Lower lobe of right lung (tissue), 2 donors: ENCODE measurements at regions not wholly inside any gene's neighbourhood (a gene's known extent, or its start where the extent isn't known, plus 50 kb on each side); places are given as distances from the start of the nearest gene placed in this dataset.
"Not testable (repeated sequence)": the region's sequence is repeated elsewhere in the genome, so short reads cannot be mapped to it uniquely, and the experiment has no call there.

Experiments
- ATAC-seq, 2 donors: fragments of 200-7000 bp; cut with Tn5 transposase; one replicate each; pipeline ENCODE4 v1.9.1; 2020 to 2022; ENCODE audit warnings: mild to moderate bottlenecking in 2 of 2, moderate library complexity in 2 of 2
- DNase-seq: peaks from one replicate; pipeline ENCODE4 v3.0.0-alpha.2; 2020
- H3K27ac ChIP-seq: fragments of 200-600 bp; one replicate; pipeline ENCODE4 v1.8.0; 2022
- H3K27me3 ChIP-seq: fragments of 200-600 bp; one replicate; pipeline ENCODE4 v1.8.0; 2022; ENCODE audit warnings: low read depth
- H3K36me3 ChIP-seq: fragments of 200-600 bp; one replicate; pipeline ENCODE4 v1.8.0; 2022; ENCODE audit warnings: mild to moderate bottlenecking
- H3K4me1 ChIP-seq: fragments of 200-600 bp; one replicate; pipeline ENCODE4 v1.8.0; 2022
- H3K4me3 ChIP-seq: fragments of 200-600 bp; one replicate; pipeline ENCODE4 v1.8.0; 2022; ENCODE audit warnings: mild to moderate bottlenecking
- H3K9me3 ChIP-seq: fragments of 200-600 bp; one replicate; pipeline ENCODE4 v1.8.0; 2022
- intact Hi-C: fragments of 100-400 bp; cut with DNase I; formaldehyde crosslinking; loops from one replicate; pipeline ENCODE4 v1.11.0; 2022
- donor health status: DM: no; HTN: yes; CAD: no; lungs with severe emphysema.

- peak; percentile 75 to 77 for ATAC-seq
- not testable (repeated sequence) for H3K27ac ChIP-seq
Measured at GRCh38 chr16:22572331-22573224, 61.9 kb downstream of the NPIPB5 start.

GRCh38 chr16:22573225-22573530 lies 62.5 kb downstream of the NPIPB5 start:
- DNase-seq: not testable (repeated sequence)

More at GRCh38 chr16:22572331-22573224, 61.9 kb downstream of the NPIPB5 start:
- H3K27me3 ChIP-seq: peaks cover 11% of the 10 kb centered on the region
- DNase-seq, H3K4me1 ChIP-seq, intact Hi-C loops, H3K9me3 ChIP-seq, H3K36me3 ChIP-seq, H3K4me3 ChIP-seq: not testable (repeated sequence)

DNA sequence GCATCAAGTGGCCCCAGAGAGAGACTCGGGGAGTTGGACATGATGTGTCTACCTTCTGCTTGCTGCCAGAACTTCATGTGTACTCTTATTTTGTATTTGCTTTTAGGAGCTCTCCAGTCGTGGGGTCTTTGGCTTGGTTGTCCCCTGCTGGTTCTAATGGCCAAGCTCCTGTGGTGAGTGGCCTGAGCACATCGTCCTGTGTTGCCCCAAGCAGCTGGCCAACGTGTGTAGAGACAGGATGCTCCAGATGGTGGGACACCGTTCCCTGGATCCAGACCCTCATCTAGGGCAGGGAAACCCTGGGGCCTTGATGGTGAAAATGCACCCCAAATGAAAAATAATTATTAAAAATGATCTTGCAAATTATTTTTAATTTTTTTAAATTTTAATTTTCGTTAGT lies 65.8 kb downstream of the NPIPB5 start:
- intact Hi-C loops: not testable (repeated sequence)

More at GRCh38 chr16:22573225-22573530, 62.5 kb downstream of the NPIPB5 start:
- H3K4me1 ChIP-seq, intact Hi-C loops, H3K36me3 ChIP-seq, H3K9me3 ChIP-seq, H3K27ac ChIP-seq, H3K4me3 ChIP-seq: not testable (repeated sequence)
- peak; percentile 96 for ATAC-seq
- H3K27me3 ChIP-seq: peaks cover 11% of the 10 kb centered on the region

GRCh38 chr16:22583195-22583594 lies 72.5 kb downstream of the NPIPB5 start:
- ATAC-seq, H3K27ac ChIP-seq, H3K4me3 ChIP-seq, intact Hi-C loops, H3K9me3 ChIP-seq, H3K36me3 ChIP-seq, H3K4me1 ChIP-seq, DNase-seq, H3K27me3 ChIP-seq: not testable (repeated sequence)

More for the DNA sequence above, 65.8 kb downstream of the NPIPB5 start:
- not testable (repeated sequence) for DNase-seq, H3K36me3 ChIP-seq, H3K9me3 ChIP-seq, H3K4me3 ChIP-seq, H3K4me1 ChIP-seq, H3K27ac ChIP-seq, ATAC-seq
- H3K27me3 ChIP-seq: peaks cover 11% of the 10 kb centered on the region

GRCh38 chr16:22584459-22584858 lies 73.8 kb downstream of the NPIPB5 start:
- intact Hi-C loops, H3K4me3 ChIP-seq, H3K27me3 ChIP-seq, H3K36me3 ChIP-seq, H3K9me3 ChIP-seq, DNase-seq, ATAC-seq, H3K27ac ChIP-seq, H3K4me1 ChIP-seq: not testable (repeated sequence)

DNA sequence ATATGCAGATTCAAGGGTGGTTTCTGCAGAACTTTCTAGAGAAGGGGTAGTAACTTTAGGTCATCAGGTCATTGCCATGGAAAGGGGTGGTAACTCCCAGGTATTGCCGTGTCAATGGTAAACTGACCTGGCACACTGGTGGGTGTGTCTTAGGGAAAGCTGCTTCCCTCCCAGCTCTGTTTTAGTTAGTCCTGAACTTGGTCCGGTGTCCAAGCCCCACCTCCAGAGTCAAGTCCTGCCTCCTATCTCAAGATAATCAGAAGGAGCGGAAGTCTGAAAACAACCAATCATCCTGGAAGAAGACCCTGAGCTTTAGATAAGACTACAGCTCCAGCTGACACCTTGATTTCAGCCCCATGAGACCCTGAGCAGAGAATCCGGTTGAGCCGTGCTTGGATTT lies 74.2 kb downstream of the NPIPB5 start:
- H3K4me3 ChIP-seq, H3K27ac ChIP-seq, H3K27me3 ChIP-seq, ATAC-seq, H3K36me3 ChIP-seq, H3K4me1 ChIP-seq, H3K9me3 ChIP-seq, DNase-seq, intact Hi-C loops: not testable (repeated sequence)

GRCh38 chr16:22585431-22585830 lies 74.7 kb downstream of the NPIPB5 start:
- H3K9me3 ChIP-seq, ATAC-seq, intact Hi-C loops, H3K4me3 ChIP-seq, H3K4me1 ChIP-seq, H3K27me3 ChIP-seq, H3K27ac ChIP-seq, DNase-seq, H3K36me3 ChIP-seq: not testable (repeated sequence)

- ATAC-seq, intact Hi-C loops, H3K36me3 ChIP-seq, DNase-seq, H3K27ac ChIP-seq, H3K4me3 ChIP-seq, H3K9me3 ChIP-seq, H3K27me3 ChIP-seq, H3K4me1 ChIP-seq: not testable (repeated sequence)
Measured at GRCh38 chr16:22586732-22587131, 76.0 kb downstream of the NPIPB5 start.

GRCh38 chr16:22589757-22590156 lies 79.1 kb downstream of the NPIPB5 start:
- H3K36me3 ChIP-seq, intact Hi-C loops, H3K4me3 ChIP-seq, H3K27me3 ChIP-seq, H3K27ac ChIP-seq, ATAC-seq, H3K9me3 ChIP-seq, DNase-seq, H3K4me1 ChIP-seq: not testable (repeated sequence)

DNA sequence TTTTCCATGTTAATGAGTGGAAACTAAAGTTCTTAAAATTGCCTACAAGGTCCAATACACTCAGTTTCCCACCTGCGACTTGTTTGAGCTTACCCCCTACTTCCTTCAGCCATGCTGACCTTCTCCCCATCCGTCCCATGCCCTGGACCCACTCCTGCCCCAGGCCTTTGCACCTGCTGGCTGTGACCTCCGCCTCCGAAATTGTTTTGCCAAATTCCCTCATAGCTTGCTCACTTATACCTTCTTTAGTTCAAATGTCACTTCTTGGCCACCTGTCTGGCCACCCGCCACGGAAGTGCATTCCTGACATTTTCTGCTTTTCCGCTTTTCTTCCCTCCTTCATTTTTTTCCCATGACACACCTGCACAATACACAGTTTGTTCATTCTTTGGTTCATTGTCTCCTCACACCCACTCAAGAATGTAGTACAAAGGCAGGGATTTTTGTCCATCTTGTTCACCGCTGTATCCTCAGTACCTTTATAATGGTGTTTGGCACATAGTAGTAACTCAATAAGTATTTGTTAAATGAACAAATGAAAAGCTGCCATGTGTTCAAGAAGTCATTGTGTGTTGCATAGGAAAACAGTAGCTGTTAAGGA lies 85.9 kb downstream of the NPIPB5 start:
- intact Hi-C loops, H3K27ac ChIP-seq, H3K9me3 ChIP-seq, H3K4me3 ChIP-seq, H3K27me3 ChIP-seq, ATAC-seq, H3K36me3 ChIP-seq, H3K4me1 ChIP-seq, DNase-seq: not testable (repeated sequence)

- not testable (repeated sequence) for H3K9me3 ChIP-seq, ATAC-seq, H3K27ac ChIP-seq
Measured at GRCh38 chr16:22603744-22604143, 93.1 kb downstream of the NPIPB5 start.

GRCh38 chr16:22606619-22607018 lies 95.9 kb downstream of the NPIPB5 start:
- H3K4me3 ChIP-seq, intact Hi-C loops, H3K36me3 ChIP-seq, H3K27me3 ChIP-seq, H3K9me3 ChIP-seq, H3K27ac ChIP-seq, H3K4me1 ChIP-seq, DNase-seq: not testable (repeated sequence)
- peak; percentile 82 to 88 for ATAC-seq

More at GRCh38 chr16:22603744-22604143, 93.1 kb downstream of the NPIPB5 start:
- DNase-seq, H3K4me1 ChIP-seq, H3K27me3 ChIP-seq, H3K4me3 ChIP-seq, intact Hi-C loops, H3K36me3 ChIP-seq: not testable (repeated sequence)

DNA sequence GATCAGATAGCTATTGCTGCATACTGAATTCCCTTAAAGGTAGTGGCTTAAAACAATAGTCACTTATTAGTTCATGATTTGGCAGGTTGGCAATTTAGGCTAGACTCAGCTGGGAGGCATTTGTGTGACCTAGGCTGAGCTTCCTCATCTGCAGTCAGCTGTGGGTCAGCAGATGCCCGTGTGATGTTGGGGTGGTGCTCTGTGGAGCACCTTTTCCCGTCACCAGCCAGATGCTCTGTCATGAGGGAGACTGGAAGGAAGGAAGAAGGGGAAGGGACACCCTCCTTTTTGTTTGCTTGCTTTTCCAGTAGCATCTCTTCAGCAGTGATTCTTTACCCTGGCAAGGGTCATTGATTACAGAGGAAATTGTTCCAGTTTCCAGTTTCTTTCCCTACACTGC lies 99.1 kb downstream of the NPIPB5 start:
- H3K27ac ChIP-seq, H3K4me3 ChIP-seq, H3K9me3 ChIP-seq, H3K4me1 ChIP-seq, intact Hi-C loops, H3K36me3 ChIP-seq, DNase-seq, H3K27me3 ChIP-seq: not testable (repeated sequence)
- peak in 1 of 2 donors; percentile 42 for ATAC-seq

DNA sequence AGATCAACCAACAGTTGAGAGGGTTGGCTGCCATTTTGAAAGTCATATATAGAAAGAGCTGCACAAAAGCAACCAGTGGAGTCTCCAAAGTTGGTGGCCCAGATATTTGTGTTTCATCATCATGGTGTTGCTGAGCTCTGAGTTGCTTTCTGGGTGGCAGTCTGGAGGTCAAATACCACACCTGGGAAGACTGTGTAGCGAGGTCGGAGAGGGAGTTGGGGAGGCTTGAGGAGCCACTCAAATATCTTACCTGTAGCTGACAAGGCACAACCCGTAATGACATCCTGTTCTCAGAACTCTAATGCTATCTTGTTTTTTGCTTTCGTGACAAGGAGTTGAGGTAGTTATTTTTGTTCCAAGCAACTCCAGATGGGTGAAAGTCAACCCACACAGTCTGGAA lies 100.4 kb downstream of the NPIPB5 start:
- H3K9me3 ChIP-seq, H3K36me3 ChIP-seq, intact Hi-C loops, ATAC-seq, H3K4me3 ChIP-seq, H3K27me3 ChIP-seq, H3K27ac ChIP-seq, H3K4me1 ChIP-seq, DNase-seq: not testable (repeated sequence)
